GM12892 (cell line): ENCODE measurements at regions not wholly inside any gene's neighbourhood (a gene's known extent, or its start where the extent isn't known, plus 50 kb on each side); places are given as distances from the start of the nearest gene placed in this dataset.

Experiments used
- POLR2A ChIP-seq: IDR thresholded peaks from 2 replicates; pipeline ENCODE4 v1.6.1; 2011; ENCODE audit warnings: low read depth, low read length, control low read depth
- POLR2AphosphoS5 ChIP-seq: IDR thresholded peaks from 2 replicates; pipeline ENCODE4 v1.6.1; 2011; ENCODE audit warnings: low read depth, low read length, control low read depth

DNA sequence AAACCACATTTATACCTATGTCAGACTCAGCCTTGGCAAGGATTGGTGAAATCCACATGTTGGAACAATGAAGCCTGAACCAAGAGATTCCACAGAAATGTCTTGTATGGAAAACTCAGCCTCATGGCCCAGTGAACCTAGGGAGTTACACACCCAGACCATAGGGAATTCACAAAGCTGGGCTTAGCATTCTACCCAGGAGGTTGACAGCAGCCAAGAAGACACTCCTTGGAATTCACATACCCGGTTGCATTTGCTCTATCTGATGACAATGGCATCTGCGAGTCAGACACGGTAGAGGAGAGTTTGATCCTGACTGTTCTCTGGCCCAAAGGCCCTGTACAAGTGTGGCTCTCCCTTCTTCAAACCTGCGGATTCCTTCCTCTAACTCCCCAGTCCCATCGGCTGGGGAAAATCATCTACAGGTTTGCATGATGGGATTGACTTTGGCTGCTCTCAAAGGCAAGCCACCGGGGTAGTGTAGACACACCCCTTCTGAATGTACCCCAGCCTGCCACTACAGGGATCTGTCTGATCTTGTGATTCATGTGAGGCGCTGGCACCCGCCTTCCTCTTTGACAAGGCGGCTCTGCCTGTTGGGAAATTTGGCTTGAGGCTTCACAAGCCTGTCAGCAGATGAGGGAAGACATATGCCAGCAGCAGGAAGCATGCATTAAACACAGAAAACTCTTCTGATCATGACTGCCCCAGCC lies 297.3 kb upstream of the KAZN start:
- TF ChIP-seq POLR2AphosphoS5 (no peak), POLR2A (no peak)
